ENCODE measurements at regions not wholly inside any gene's neighbourhood (a gene's known extent, or its start where the extent isn't known, plus 50 kb on each side); places are given as distances from the start of the nearest gene placed in this dataset.

DNA sequence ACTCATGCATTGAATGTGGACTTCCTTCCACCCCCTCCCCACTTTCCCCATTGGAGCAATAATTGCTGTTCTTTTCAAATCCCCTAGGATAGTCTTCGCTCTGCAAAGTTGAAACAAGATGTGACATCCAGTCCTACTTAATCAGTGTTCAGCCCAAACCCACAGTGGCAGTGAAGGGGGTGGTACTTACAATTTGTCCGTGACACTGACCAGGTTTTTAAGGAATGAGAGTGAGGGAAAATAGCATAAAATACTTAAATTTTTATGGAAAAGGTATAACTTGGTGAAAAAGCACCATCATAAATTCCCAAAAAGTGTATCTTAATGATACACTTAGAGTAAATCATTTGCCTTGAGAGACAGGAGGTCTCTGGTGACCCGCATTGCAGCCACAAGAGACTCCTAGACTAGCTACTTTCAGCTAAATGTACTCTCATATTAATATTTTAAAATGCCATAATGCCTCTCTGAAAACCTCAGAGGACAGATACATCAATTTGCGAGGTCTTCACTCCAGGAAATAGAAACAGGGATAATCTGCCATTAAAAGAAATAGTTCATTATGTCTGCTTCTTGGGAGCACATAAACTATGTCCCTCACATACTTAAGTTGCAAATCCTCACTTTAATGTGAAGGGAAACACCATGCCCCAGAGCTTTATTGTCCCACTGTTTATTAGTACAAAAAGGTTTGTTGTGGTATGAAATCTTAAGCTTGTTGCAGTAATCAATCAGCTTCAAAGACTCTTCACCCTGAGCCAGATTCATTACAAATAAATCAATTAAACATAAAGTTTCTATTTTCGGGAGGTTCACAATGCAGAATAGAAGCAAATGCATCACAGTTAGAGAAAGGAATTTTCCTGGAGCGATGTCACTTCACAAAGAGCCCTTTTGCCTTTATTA is 343.6 kb upstream of the ISL1 start:
- Mint-ChIP-seq H3K36me3 (ENCODE audit: low read depth) (no peaks in the 10 kb centered on the region), H3K27me3 (no peaks in the 10 kb centered on the region), H3K27ac (no peak overlapping the region), H3K4me1 (no peaks in the 10 kb centered on the region), H3K9me3 (no peaks in the 10 kb centered on the region), H3K4me3 (no peak overlapping the region)
- CTCF ChIA-PET, result no interaction called here
- TF ChIP-seq, protein P1, sequence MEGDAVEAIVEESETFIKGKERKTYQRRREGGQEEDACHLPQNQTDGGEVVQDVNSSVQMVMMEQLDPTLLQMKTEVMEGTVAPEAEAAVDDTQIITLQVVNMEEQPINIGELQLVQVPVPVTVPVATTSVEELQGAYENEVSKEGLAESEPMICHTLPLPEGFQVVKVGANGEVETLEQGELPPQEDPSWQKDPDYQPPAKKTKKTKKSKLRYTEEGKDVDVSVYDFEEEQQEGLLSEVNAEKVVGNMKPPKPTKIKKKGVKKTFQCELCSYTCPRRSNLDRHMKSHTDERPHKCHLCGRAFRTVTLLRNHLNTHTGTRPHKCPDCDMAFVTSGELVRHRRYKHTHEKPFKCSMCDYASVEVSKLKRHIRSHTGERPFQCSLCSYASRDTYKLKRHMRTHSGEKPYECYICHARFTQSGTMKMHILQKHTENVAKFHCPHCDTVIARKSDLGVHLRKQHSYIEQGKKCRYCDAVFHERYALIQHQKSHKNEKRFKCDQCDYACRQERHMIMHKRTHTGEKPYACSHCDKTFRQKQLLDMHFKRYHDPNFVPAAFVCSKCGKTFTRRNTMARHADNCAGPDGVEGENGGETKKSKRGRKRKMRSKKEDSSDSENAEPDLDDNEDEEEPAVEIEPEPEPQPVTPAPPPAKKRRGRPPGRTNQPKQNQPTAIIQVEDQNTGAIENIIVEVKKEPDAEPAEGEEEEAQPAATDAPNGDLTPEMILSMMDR (IDR thresholded peaks at IDR 0.05), result no peak
- DNase-seq, result no peak
- no peak for ATAC-seq (ENCODE audit: low read depth)
- intact Hi-C loops (cut with micrococcal nuclease), result no loop called here
- POLR2A ChIA-PET, result no interaction called here

DNA sequence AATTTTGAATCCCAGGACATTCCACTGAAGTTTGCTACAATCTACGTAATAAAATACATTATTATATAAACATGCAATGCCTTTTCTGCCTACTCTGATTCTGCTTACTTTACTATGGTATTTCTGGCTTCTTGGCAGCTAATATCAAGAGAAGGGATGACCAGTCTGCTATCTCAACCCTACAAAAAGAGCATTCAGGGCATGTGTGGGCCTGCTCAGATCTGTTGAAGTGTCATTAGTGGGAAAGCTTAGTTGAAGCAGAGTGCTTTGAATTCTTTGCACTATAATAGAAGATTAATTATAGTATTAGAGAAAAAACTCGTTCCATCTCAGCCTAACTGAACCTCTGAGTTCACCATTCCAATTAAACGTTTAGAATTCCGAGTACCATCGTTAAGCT is 339.5 kb upstream of the ISL1 start:
- POLR2A ChIA-PET, result no interaction called here
- intact Hi-C loops (cut with micrococcal nuclease), result no loop called here
- Mint-ChIP-seq H3K9me3 (no peaks in the 10 kb centered on the region), H3K4me1 (no peaks in the 10 kb centered on the region), H3K27me3 (no peaks in the 10 kb centered on the region), H3K36me3 (ENCODE audit: low read depth) (no peaks in the 10 kb centered on the region), H3K27ac (no peak overlapping the region), H3K4me3 (no peak overlapping the region)
- CTCF ChIA-PET, result no interaction called here
- DNase-seq (no peak), ATAC-seq (ENCODE audit: low read depth) (no peak)
- TF ChIP-seq, protein P1 (IDR thresholded peaks at IDR 0.05), result no peak

DNA sequence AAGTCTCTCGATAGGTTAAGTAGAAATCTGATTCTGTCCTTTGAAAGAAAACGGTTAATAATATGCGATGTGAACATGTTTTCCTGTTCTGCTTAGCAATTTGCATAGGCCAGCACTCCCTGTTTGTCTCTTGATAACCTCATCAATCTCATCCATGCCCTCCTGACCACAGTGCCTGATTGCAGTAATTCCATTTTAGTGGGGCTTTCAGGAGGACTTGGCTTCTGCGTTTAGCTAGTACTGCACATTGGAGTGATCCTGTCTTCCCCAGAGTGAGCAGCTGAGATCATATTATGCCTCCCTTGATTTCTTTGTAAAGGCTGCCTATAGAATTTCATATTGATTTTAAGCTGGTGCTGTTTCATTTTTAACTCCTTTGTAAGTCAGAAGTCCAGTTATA is 335.9 kb upstream of the ISL1 start:
- CTCF ChIA-PET, result no interaction called here
- Mint-ChIP-seq H3K4me3 (no peak overlapping the region), H3K27ac (no peak overlapping the region)

DNA sequence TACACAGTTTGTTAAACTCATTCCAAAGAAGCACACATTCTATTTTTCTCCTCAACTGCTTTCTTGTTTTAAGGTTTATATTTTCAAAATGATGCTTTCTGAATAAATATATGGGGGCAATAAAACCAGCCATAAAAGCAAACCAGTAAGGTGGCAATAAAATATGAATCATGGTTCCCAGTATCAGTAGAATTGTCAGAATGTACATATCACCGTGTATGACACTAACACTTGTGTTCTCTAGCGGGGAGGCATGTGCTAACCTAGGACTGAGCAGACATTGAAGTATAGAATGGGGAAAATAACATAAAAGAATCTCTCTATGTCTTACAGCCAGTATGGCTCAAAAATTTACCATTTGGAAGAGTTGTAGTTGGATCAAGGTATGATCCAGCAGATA is 329.9 kb upstream of the ISL1 start:
- intact Hi-C loops (cut with micrococcal nuclease), result no loop called here
- ATAC-seq (ENCODE audit: low read depth), result no peak
- H3K4me1 Mint-ChIP-seq, result no peaks in the 10 kb centered on the region
- no peak overlapping the region for H3K4me3 Mint-ChIP-seq
- POLR2A ChIA-PET, result no interaction called here
- H3K27ac Mint-ChIP-seq, result no peak overlapping the region
- TF ChIP-seq, protein P1 (IDR thresholded peaks at IDR 0.05), result no peak
- no peaks in the 10 kb centered on the region for H3K27me3 Mint-ChIP-seq
- no peaks in the 10 kb centered on the region for H3K36me3 Mint-ChIP-seq (ENCODE audit: low read depth)
- CTCF ChIA-PET, result no interaction called here
- DNase-seq, result no peak
- H3K9me3 Mint-ChIP-seq, result peaks cover 5% of the 10 kb centered on the region

More for the DNA sequence above, 335.9 kb upstream of the ISL1 start:
- H3K36me3 Mint-ChIP-seq (ENCODE audit: low read depth), result no peaks in the 10 kb centered on the region
- no peak for DNase-seq
- intact Hi-C loops (cut with micrococcal nuclease), result no loop called here
- H3K9me3 Mint-ChIP-seq, result no peaks in the 10 kb centered on the region
- H3K4me1 Mint-ChIP-seq, result no peaks in the 10 kb centered on the region
- POLR2A ChIA-PET, result no interaction called here
- no peak for ATAC-seq (ENCODE audit: low read depth)
- TF ChIP-seq, protein P1 (IDR thresholded peaks at IDR 0.05), result no peak
- no peaks in the 10 kb centered on the region for H3K27me3 Mint-ChIP-seq

DNA sequence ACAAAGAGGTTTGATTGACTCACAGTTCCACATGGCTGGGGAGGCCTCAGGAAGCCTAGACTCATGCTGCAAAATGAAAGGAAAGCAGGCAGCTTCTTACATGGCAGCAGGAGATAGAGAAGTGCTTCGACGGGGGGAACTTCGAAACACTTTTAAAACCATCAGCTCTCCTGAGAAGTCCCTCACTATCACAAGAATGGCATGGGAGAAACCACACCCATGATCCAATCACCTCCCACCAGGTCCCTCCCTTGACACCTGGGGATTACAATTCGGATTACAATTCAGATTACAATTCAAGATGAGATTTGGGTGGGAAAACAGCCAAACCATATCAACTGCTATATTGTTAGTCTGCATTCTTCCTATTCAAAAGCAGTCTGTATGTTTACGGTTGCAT is 322.3 kb upstream of the ISL1 start:
- ATAC-seq (ENCODE audit: low read depth) (no peak), DNase-seq (no peak)
- H3K36me3 Mint-ChIP-seq (ENCODE audit: low read depth), result no peaks in the 10 kb centered on the region
- no peaks in the 10 kb centered on the region for H3K4me1 Mint-ChIP-seq
- peaks cover 13% of the 10 kb centered on the region for H3K9me3 Mint-ChIP-seq
- TF ChIP-seq, protein P1 (IDR thresholded peaks at IDR 0.05), result no peak
- ChIA-PET POLR2A (no interaction called here), CTCF (no interaction called here)
- H3K27ac Mint-ChIP-seq, result no peak overlapping the region
- no peaks in the 10 kb centered on the region for H3K27me3 Mint-ChIP-seq
- no peak overlapping the region for H3K4me3 Mint-ChIP-seq
- intact Hi-C loops (cut with micrococcal nuclease), result no loop called here

All from activated B cell treated with CpG ODN at 0.5 μM for 24 hours (primary cell).